ENCODE measurements at regions not wholly inside any gene's neighbourhood (a gene's known extent, or its start where the extent isn't known, plus 50 kb on each side); places are given as distances from the start of the nearest gene placed in this dataset.

- DNase-seq (ENCODE audit: low spot score), result no peak
These were observed 93.8 kb upstream of the IGF1R start for GRCh38 chr15:98554272-98555172.

DNA sequence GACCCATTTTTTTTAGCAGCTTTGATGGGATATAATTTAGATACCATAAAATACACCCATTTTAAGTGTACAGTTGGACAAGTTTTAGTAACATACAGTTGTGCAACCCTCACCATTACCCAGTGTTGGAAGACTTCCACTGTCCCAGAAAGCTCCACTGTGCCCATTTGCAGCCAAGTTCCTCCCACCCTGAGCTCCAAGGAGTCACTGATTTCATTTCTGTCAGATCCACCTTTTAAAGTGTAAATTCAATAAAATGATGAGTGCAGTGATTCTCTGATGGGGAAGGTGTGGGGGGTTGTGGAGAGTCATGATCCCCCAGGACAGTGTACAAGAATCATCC, 93.2 kb upstream of the IGF1R start:
- DNase-seq (ENCODE audit: low spot score), result no peak

DNA sequence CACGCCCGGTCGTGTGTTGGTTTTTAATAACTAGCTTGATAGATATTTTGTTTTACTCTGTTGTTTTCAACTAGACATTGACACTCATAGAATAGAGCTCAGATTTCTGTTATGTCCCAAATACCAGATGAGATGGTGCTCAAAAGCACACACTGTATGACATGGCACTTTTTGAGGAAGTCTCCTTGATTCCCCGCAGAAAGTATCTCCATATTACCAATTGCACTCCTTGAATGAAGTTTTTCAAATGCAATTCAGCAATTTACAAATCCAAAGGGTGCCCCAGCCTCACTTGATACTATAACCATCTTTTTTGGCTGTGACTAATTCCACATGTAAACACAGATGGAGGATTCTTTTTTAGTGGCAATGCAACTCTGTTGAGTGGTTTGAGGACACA, 92.0 kb upstream of the IGF1R start:
- DNase-seq (ENCODE audit: low spot score), result no peak

DNA sequence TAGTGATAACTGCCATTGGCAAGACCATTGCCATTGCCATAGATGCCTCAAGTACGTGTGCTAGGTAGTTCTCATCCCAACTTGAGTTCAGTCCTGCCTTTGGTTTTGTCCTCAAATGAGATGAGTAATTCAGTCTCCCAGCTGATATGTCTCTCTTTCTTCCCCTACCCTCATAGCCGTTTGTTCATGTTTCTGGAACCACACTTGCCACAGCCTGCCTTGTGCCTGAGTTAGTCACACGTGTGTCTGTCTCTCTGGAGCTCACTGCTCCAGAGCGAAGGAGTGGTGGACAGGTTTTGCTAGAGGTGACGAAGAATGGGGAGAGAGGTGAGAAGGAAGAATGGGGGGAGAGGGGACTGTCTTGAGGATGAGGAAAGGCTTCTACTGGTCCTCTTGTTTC, 88.0 kb upstream of the IGF1R start:
- DNase-seq (ENCODE audit: low spot score), result no peak

GRCh38 chr15:98561169-98561941, 87.0 kb upstream of the IGF1R start:
- DNase-seq (ENCODE audit: low spot score), result no peak

DNA sequence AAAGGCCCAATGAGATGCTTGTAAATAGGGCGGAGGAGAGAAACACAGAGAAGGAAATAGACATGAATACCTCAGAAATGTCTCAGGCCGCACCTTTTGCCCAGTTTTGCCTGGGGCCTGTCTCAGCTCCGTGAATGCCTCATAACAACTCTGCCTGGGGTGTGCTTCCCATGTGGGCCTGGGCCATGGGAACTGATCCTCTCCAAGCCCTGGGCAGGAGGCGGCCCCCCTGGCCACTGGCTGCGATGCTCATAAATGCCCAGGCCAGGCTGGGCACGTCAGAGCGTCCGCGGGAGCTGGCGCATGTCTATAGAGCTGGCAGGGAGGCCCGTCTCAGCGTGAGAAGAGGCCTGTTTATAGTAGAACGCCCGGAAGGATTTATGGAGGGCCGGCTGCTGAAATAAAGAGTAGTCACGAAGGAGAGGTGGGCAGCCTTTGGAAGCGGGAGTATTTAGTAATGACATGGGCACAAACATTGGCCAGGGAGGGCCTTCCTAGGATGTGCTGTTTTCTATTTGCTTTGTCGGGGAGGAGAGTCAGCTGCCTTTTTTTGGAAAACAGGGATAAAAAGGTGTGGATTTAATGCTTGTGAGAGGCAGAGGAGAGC, 85.9 kb upstream of the IGF1R start:
- DNase-seq (ENCODE audit: low spot score), result no peak

DNA sequence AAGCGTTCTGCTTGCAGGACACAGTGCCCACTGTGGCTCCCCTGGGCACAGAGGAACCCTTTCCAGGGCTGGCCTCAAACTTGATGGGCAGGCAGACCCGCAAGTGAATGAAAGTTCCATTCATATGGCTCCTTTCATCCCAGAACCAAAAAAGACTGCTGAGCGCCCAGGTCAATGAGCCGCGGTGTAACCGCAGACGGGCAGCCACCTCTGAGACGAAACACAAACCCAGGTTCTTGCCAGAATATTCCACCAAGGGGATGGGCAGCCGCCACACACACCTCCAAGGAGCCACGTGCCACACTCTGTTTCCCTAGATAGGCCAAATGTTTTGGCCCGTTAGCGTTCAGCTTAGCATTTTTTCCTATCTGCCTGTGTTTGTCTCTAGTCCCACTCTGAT, 82.8 kb upstream of the IGF1R start:
- DNase-seq (ENCODE audit: low spot score), result no peak

DNA sequence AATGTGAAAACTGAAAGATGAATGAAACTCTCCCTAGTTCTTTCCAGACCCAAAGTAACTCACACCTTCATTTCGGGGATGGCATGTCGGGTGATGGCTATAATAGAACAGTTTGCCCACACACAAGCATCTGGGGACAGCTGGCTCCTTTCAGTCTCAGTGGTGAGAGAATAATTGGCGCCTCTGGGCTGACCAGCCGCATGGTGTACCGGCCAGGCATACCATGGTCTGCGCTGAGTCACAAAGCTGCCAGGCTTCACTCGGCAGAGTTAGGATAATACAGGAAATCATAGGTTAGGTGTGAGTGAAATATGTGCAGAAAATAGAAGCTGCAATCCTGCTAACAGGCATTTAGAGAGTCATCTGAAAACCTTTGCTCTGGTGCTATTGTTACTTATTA, 80.4 kb upstream of the IGF1R start:
- no peak for DNase-seq (ENCODE audit: low spot score)

GRCh38 chr15:98568382-98569017, 79.8 kb upstream of the IGF1R start:
- DNase-seq (ENCODE audit: low spot score), result no peak

- DNase-seq (ENCODE audit: low spot score), result no peak
These were observed 78.2 kb upstream of the IGF1R start for GRCh38 chr15:98570119-98570518.

GRCh38 chr15:98580572-98580971, 67.8 kb upstream of the IGF1R start:
- DNase-seq (ENCODE audit: low spot score), result no peak

- no peak for DNase-seq (ENCODE audit: low spot score)
These were observed 66.6 kb upstream of the IGF1R start for GRCh38 chr15:98581715-98582114.

DNA sequence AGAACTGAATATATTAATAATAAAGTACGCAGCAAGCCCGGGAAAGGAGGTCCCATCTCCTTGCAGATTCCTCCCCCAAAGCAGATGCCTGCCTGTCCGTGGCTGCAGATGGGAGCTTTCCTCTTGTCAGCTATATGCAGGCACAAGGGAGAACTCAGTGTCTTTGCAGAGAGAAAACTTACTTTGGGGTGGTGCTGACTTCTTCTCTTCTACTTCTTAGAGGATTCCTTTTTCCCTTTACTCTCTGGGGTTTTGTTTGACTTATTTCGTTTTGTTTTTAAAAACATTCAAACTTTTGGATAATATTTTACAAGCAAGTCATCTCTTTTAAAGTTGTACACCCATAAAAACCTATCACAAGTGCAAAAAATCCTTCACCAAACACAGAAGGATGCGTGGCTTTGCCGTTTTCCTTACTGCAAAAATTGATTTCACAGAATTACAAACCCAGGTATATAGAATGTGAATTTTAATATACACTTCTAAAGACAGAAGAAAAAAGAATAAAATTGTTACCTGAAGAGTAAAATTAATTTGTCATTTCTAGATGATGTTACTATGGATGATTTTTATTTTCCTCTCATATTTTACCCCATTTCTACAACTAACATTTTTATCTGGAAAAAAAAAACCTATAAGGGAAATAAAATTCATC, 65.3 kb upstream of the IGF1R start:
- DNase-seq (ENCODE audit: low spot score), result no peak

- no peak for DNase-seq (ENCODE audit: low spot score)
These were observed 64.4 kb upstream of the IGF1R start for GRCh38 chr15:98583771-98584430.

GRCh38 chr15:98586066-98586465, 62.3 kb upstream of the IGF1R start:
- no peak for DNase-seq (ENCODE audit: low spot score)

- DNase-seq (ENCODE audit: low spot score), result no peak
These were observed 56.2 kb upstream of the IGF1R start for GRCh38 chr15:98592136-98592535.

DNA sequence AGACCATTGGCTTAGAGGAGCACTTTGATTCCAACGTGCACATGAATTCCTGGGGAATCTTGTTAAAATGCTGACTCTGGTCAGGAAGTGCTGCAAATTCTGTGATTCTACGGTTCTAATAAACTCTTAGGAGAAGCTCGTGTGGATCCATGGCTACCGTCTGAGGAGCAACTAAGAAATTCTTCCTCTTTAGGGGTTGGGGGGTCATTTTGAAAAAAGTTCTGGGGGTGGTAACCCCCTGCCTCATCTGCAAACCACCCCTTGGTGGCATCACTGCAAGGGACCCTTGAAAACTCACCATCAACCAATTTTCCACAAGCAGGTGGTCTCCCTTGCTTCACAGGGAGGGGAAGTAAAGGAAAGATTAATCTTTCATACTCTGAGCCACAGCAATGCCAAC, 52.2 kb upstream of the IGF1R start:
- DNase-seq (ENCODE audit: low spot score), result no peak

DNA sequence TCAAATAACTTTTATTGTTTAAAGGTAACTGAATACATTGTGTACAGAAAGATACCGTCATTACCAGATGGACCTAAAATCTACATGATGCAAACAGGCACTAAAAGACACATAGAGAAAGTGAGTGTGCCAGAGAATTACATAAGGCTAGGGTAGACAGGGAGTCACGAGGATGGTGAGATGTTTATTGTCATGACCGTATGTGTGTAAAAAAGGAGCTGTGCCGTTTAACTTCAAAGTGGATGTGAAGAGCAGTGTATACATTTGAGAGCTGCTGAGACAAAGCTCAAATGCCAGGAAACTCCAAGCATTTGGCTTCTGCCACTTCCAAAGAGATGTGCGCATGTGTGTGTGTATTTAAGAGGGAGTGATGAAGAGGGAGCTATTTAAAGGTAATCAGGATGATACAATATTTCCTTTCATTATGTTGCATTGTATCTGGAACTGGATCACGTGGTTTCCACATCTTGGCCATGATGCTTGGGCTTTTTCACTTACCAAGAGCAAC, 51.4 kb upstream of the IGF1R start:
- DNase-seq (ENCODE audit: low spot score), result no peak

GRCh38 chr15:98597666-98598065, 50.7 kb upstream of the IGF1R start:
- no peak for DNase-seq (ENCODE audit: low spot score)

All from activated CD4-positive, alpha-beta T cell treated with anti-CD3 and anti-CD28 coated beads, Interleukin-2, Interleukin-4, amounts not matched to agents 100 ng/mL and 50 ng/mL, durations not matched to agents 16 hours and 8 hours (primary cell).